H1 (cell line): ENCODE measurements at regions not wholly inside any gene's neighbourhood (a gene's known extent, or its start where the extent isn't known, plus 50 kb on each side); places are given as distances from the start of the nearest gene placed in this dataset.

ENCODE experiments used
- CBX8 ChIP-seq: fragments of 300-800, 300-1000 bp; sonication (generic); IDR thresholded peaks from 2 replicates; pipeline ENCODE4 v1.7.1; 2016; ENCODE audit warnings: low read depth, low read length, borderline replicate concordance
- CTBP2 ChIP-seq: IDR thresholded peaks from 2 replicates; pipeline ENCODE4 v1.7.0; 2011; ENCODE audit warnings: borderline replicate concordance, mild to moderate bottlenecking, moderate library complexity, mixed read lengths, low read length; ENCODE audit not compliant: insufficient read depth, insufficient read length
- HDAC2 ChIP-seq, 2 experiments: fragments of 300-600 bp in 1 of 2; sonication (generic) in 1 of 2; IDR thresholded peaks; 2 replicates each; pipeline ENCODE4 v1.6.1; 2011 to 2012; ENCODE audit warnings: low read depth in 2 of 2, low read length in 2 of 2, mild to moderate bottlenecking in 2 of 2, moderate library complexity in 2 of 2, borderline replicate concordance in 1 of 2, inconsistent platforms in 1 of 2
- JUND ChIP-seq: IDR thresholded peaks from 2 replicates; pipeline ENCODE4 v1.6.1; 2011; ENCODE audit warnings: mild to moderate bottlenecking, improper control_type of control experiment, low read length
- POLR2AphosphoS5 ChIP-seq: IDR thresholded peaks from 2 replicates; pipeline ENCODE4 v1.6.1; 2011; ENCODE audit warnings: low read depth, low read length
- RBBP5 ChIP-seq: IDR thresholded peaks from 2 replicates; pipeline ENCODE4 v1.7.1; 2012; ENCODE audit warnings: low read depth, mild to moderate bottlenecking, inconsistent platforms, low read length, moderate library complexity, borderline replicate concordance
- SP1 ChIP-seq: IDR thresholded peaks from 2 replicates; pipeline ENCODE4 v1.6.1; 2011; ENCODE audit warnings: low read depth, low read length
- TF ChIP-seq, protein P1 (sequence below): fragments of 300-600 bp; sonication (generic); IDR thresholded peaks from 2 replicates; pipeline ENCODE4 v1.7.1; 2012; ENCODE audit warnings: low read length, moderate library complexity, mild to moderate bottlenecking, inconsistent platforms; ENCODE audit not compliant: insufficient replicate concordance
- TF ChIP-seq, protein P2 (sequence below): IDR thresholded peaks from 2 replicates; pipeline ENCODE4 v1.6.1; 2011; ENCODE audit warnings: low read depth, mild to moderate bottlenecking, low read length; ENCODE audit not compliant: insufficient read depth

DNA sequence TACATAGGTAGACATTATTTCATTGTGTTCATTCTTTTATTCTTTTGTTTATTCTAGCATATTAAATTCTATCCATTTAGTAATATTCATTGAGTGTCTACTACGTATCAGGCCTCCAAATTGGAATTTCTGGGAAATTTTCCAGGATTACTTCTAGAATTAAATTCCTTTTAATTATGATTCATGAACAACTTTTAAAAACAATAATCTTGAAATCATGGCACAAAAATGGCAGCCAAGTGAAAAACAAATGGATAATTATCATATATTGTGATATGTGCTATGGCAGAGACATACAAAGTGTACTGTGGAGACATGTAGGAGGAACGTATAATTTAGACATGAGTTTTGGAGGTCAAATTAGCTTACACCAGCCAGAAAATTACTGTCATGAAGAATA is 868.5 kb downstream of the FAT4 start (continued):
- TF ChIP-seq, protein P1, sequence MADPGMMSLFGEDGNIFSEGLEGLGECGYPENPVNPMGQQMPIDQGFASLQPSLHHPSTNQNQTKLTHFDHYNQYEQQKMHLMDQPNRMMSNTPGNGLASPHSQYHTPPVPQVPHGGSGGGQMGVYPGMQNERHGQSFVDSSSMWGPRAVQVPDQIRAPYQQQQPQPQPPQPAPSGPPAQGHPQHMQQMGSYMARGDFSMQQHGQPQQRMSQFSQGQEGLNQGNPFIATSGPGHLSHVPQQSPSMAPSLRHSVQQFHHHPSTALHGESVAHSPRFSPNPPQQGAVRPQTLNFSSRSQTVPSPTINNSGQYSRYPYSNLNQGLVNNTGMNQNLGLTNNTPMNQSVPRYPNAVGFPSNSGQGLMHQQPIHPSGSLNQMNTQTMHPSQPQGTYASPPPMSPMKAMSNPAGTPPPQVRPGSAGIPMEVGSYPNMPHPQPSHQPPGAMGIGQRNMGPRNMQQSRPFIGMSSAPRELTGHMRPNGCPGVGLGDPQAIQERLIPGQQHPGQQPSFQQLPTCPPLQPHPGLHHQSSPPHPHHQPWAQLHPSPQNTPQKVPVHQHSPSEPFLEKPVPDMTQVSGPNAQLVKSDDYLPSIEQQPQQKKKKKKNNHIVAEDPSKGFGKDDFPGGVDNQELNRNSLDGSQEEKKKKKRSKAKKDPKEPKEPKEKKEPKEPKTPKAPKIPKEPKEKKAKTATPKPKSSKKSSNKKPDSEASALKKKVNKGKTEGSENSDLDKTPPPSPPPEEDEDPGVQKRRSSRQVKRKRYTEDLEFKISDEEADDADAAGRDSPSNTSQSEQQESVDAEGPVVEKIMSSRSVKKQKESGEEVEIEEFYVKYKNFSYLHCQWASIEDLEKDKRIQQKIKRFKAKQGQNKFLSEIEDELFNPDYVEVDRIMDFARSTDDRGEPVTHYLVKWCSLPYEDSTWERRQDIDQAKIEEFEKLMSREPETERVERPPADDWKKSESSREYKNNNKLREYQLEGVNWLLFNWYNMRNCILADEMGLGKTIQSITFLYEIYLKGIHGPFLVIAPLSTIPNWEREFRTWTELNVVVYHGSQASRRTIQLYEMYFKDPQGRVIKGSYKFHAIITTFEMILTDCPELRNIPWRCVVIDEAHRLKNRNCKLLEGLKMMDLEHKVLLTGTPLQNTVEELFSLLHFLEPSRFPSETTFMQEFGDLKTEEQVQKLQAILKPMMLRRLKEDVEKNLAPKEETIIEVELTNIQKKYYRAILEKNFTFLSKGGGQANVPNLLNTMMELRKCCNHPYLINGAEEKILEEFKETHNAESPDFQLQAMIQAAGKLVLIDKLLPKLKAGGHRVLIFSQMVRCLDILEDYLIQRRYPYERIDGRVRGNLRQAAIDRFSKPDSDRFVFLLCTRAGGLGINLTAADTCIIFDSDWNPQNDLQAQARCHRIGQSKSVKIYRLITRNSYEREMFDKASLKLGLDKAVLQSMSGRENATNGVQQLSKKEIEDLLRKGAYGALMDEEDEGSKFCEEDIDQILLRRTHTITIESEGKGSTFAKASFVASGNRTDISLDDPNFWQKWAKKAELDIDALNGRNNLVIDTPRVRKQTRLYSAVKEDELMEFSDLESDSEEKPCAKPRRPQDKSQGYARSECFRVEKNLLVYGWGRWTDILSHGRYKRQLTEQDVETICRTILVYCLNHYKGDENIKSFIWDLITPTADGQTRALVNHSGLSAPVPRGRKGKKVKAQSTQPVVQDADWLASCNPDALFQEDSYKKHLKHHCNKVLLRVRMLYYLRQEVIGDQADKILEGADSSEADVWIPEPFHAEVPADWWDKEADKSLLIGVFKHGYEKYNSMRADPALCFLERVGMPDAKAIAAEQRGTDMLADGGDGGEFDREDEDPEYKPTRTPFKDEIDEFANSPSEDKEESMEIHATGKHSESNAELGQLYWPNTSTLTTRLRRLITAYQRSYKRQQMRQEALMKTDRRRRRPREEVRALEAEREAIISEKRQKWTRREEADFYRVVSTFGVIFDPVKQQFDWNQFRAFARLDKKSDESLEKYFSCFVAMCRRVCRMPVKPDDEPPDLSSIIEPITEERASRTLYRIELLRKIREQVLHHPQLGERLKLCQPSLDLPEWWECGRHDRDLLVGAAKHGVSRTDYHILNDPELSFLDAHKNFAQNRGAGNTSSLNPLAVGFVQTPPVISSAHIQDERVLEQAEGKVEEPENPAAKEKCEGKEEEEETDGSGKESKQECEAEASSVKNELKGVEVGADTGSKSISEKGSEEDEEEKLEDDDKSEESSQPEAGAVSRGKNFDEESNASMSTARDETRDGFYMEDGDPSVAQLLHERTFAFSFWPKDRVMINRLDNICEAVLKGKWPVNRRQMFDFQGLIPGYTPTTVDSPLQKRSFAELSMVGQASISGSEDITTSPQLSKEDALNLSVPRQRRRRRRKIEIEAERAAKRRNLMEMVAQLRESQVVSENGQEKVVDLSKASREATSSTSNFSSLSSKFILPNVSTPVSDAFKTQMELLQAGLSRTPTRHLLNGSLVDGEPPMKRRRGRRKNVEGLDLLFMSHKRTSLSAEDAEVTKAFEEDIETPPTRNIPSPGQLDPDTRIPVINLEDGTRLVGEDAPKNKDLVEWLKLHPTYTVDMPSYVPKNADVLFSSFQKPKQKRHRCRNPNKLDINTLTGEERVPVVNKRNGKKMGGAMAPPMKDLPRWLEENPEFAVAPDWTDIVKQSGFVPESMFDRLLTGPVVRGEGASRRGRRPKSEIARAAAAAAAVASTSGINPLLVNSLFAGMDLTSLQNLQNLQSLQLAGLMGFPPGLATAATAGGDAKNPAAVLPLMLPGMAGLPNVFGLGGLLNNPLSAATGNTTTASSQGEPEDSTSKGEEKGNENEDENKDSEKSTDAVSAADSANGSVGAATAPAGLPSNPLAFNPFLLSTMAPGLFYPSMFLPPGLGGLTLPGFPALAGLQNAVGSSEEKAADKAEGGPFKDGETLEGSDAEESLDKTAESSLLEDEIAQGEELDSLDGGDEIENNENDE, result no peak
- no peak for TF ChIP-seq RBBP5
- TF ChIP-seq, protein P2, sequence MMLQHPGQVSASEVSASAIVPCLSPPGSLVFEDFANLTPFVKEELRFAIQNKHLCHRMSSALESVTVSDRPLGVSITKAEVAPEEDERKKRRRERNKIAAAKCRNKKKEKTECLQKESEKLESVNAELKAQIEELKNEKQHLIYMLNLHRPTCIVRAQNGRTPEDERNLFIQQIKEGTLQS, result no peak
- no peak for TF ChIP-seq HDAC2 (IDR thresholded peaks at IDR 0.05; ENCODE audit: borderline replicate concordance in 1 of 2, low read depth in 2 of 2, low read length in 2 of 2)
- TF ChIP-seq CBX8, result no peak
- TF ChIP-seq POLR2AphosphoS5, result no peak
- no peak for TF ChIP-seq SP1
- no peak for TF ChIP-seq JUND
- TF ChIP-seq CTBP2, result no peak
- TF ChIP-seq, all 59 proteins: peak for 0
